Mammary epithelial cell (primary cell): ENCODE measurements at regions not wholly inside any gene's neighbourhood (a gene's known extent, or its start where the extent isn't known, plus 50 kb on each side); places are given as distances from the start of the nearest gene placed in this dataset.

Experiments
- CTCF ChIP-seq, 2 donors: IDR thresholded peaks in 1 of 2; conservative IDR thresholded peaks in 1 of 2; 2 replicates each; pipeline ENCODE4 v1.5.1; 2011 to 2012; ENCODE audit warnings: inconsistent platforms in 2 of 2, low read length in 2 of 2, mild to moderate bottlenecking in 2 of 2, control low read depth in 1 of 2, low read depth in 1 of 2; ENCODE audit not compliant: insufficient read depth in 1 of 2; ENCODE audit errors: extremely low read depth in 1 of 2
- EZH2 ChIP-seq: IDR thresholded peaks from 2 replicates; pipeline ENCODE4 v1.6.1; 2012; ENCODE audit warnings: low read length, inconsistent platforms, borderline replicate concordance

DNA sequence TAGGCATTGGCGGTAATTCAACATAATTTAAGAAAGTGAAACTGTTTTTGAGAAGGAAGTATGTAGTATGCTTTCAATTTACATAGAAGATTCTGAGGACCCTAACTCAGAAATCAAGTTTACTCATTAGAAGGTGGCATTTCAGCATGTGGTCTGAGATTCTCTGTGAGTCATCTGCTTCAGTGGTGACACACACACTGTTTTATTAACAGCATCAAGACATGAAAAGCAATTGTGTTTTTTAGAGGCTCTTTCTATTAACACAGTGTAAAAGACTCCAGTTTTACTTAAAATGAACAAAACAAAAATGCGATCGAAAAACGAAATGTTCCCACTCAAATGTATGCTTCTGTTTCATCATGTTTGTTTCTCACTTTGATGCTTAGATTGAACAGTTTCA is 802.1 kb upstream of the SLITRK6 start:
- TF ChIP-seq CTCF (conservative IDR thresholded peaks at IDR 0.05 in 1 of 2, IDR thresholded peaks at IDR 0.05 in 1 of 2; ENCODE audit: extremely low read depth in 1 of 2, insufficient read depth in 1 of 2, low read depth in 1 of 2, low read length in 2 of 2) (no peak), EZH2 (no peak)
